NCI-H526 (cell line): ENCODE measurements at regions not wholly inside any gene's neighbourhood (a gene's known extent, or its start where the extent isn't known, plus 50 kb on each side); places are given as distances from the start of the nearest gene placed in this dataset.
"Not testable (repeated sequence)": the region's sequence is repeated elsewhere in the genome, so short reads cannot be mapped to it uniquely, and the experiment has no call there.

Experiments used
- DNase-seq, 2 experiments: peaks; one replicate each; lab custom pipeline; 2025; lab: John Stamatoyannopoulos, UW

DNA sequence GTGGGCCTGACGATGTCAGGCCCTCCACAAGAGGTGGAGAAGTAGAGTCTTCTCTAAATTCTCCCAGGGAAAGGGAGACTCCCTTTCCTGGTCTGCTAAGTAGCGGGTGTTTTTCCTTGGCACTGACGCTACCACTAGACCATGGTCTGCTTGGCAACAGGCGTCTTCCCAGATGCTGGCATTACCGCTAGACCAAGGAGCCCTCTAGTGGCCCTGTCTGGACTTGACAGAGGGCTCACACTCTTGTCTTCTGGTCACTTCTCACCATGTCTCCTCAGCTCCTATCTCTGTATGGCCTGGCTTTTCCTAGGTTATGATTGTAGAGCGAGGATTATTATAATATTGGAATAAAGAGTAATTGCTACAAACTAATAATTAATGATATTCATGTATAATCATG is 51.1 kb upstream of the RASSF6 start:
- not testable (repeated sequence) for DNase-seq

DNA sequence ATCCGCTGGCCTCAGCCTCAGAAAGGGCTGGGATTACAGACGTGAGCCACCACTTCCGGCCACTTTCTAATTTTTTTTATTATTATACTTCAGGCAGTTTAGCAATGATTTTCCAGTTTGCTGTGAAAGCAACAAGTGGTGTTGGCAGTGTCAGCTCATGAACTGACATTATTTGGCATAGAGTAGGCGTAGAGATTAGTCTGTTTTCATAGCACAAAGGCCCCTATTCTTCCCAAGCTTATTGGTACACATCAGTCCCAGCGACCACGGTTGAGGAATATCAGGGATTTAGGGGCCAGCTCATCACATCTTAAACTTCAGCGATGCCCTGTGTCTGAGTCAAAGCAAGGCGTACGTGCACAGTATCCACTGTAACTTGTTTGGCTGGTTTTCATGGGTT is 53.0 kb upstream of the RASSF6 start:
- DNase-seq = no peak

DNA sequence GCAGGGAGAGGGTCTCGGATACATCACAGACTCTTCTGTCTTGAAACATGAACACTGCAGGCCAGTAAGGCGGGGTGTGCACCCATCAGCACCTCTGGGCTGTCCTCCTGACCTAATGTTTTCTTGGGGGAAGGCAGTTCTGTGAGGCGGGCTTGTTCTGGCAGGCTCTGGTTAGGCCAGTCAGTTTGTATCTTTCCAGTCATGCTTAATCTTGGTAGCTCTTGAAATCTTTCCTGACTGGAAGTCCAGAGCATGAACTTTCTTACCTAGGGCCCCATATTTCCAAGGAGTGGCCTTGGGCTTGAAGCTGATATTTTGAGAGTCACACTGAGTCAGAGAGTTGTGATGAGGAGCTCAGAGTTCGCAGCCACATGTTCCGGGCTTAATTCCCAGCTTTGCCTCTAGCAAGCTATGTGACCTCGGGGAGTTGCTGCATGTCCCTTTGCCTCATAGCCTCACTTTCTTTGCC is 54.2 kb upstream of the RASSF6 start:
- DNase-seq = no peak

DNA sequence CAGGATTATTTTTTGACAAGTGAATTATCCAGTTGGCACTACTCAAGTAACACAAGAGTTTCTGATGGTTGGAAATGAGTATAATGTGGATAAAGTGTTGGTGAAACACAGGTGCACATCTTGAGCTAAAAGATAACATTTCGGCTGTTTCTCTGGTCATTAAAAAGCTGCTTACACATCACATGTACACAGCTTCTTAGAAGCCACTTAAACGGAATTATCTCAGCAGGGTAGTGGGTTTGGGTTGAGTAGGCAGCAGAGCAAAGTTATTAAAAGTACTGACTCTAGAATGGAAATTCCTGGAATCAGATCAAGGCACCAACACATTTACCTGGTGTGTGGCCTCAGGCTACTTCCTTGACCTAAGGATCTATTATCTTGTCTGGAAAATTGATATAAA is 55.4 kb upstream of the RASSF6 start:
- DNase-seq = no peak

DNA sequence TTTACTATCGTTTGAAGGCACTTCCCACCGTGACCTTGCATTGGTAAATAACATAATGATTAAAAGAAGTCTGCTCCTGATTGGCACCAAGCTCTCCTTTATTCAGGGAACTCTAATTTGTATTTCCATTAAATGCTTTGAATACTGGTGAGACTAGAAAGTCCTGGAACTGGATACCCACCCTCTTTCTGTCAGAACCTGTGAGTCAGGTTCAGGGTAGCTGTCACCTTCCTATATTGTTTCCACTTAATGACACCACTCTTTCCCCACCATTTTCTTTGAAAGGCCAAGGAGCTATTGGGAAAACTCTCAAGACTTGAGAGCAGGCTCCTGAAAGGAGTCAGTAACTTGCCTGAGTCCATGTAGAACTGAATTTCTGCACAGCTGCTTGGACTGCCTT is 55.9 kb upstream of the RASSF6 start:
- DNase-seq = peak; percentile 73 to 76

DNA sequence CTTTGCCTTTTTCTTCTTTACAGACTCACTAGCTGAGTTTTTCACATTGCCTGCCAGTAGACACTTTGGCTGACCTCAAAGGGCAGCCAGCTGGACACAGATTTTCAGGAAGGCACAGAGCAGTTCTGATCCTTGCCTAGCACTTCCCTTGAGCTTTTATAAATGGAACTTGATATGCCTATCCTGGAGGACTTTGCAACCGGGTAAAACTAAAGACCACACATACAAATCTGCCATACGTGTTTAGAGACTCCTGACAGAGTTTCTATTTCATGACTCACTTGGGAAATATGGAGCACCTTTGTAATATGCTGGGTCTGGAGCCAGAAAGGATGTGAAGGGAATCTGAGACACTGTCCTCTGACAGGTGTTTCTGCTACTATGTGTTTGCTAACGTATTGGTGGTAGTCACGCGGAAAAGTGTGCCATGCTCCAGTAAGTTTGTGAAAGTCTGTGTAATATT is 56.7 kb upstream of the RASSF6 start:
- peak; percentile 80 to 84 for DNase-seq

DNA sequence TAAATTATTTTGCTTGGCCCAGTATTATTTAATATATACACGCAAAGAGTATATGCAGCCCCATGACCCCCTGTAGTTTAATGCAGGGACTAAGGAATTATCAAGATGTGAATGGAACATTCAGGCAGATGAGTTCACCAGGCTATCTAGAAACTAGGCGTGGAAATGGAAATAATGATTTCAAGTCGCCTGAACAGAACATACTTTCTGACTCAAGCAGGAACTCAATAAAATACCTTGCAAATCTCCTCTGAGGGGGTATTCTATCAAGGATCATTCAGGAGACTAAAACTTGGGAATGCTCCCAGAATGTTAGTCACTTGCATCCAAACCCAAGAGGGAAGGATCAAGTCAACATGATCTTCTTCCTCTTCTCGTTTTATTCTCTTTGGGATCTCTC is 59.6 kb upstream of the RASSF6 start:
- no peak for DNase-seq

DNA sequence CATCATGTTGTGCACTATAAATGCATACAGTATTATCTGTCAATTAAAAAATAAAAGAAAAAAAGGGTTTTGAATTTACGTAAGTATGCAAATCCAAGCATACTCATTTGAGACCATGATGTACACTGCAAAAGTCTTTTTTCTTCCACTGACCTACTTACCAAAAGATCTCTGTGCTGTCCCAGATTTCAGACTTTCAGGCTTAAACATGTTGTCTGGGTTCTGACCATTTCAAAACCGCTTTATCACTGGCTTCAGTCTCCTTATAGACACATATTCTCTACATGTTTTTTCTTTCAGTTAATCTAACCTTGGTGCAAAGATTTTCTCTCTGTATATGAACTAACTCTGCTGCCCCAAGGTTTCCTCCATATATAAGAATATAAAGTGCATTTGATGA is 58.6 kb upstream of the CXCL8 start:
- DNase-seq = no peak

DNA sequence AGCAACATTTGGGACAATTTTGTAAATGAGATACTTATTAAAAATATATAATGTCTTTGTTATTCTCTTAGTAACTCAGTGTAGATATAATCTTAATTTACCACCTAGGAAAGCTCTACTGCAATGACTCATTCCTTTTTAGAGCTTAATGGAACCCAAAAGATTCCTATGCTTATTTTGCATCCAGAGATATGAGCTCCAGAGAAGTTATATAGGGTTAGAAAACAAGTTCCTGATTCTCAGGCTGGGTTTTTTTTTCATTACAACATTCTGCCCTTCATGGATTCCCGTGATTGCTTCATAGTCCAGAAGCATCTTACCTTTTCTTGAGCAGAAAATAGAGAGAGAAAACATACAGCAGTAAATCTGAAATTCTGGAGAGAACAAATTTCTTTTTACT is 57.9 kb upstream of the CXCL8 start:
- DNase-seq = no peak

DNA sequence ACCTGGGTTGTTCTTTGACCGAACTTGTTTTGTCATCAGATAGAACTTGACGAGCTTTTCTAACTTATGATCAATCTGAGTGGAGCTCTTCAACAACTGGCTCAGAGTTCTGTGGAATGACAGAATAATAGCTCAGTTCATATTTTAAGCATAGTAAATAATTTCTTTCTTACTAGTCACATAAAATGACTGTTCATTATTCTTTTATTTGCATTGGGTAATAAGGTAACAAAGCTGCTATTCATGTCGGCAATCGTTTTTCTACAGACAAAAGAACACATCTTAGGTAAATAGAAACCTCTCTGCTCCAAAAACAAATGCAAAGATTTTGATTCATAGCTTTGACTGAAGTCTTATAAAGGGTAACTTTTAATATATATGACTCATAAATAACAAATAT is 57.3 kb upstream of the CXCL8 start:
- peak; percentile 52 to 71 for DNase-seq

DNA sequence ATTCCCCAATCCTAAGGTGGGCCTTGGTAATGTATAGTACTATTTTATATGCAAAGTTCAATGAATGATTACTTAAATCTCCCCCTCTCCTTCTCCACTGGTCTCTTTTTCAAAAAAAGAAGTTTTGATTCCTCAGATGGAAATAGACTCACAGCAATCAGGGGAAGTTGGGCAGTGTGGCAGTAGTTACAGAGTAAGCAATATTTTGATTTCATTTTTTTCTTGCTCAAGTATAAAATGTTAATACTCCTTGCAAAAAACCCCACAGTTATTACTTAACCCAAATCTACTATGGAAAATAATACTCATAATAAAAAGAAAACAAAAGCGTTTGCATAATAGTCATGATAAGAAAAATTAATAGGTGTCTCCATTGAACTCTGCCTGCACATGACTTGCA is 56.9 kb upstream of the CXCL8 start:
- DNase-seq = no peak

DNA sequence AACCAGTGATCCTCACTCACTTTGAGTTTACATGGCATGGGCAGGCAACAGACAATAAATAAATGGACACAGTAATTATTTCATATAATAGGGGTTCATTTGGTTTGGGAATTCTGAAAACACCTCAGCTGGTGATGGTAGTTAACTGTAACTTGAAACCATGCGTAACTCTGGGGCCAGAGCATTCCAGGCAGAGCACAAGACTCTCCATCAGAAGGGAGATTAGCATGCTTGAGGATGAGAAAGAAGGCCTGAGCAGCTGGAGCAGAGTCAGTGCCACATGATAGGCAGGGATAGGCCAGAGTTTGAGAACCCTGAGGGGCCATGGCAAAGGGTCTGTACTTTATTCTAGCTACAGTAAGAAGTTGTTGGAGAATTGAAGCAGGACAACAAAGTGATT is 56.3 kb upstream of the CXCL8 start:
- no peak for DNase-seq

DNA sequence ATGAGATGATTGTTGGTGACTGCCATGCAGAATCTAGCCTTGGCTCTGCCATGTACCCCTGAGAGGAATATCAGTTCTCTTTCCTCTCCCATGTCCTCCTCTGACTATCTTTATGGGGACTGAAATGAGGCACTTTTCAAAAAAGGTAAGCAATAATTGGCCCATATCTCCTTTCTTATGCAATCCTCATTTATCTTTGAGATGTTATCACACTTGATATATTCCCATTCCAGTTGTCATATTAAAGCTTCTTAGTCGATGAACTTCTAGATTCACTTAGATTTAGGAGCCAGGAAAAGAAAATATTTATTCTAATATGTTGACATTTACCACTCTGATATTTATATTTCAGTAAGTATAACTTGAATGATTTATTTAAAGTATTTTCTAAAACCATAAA is 55.3 kb upstream of the CXCL8 start:
- no peak for DNase-seq

DNA sequence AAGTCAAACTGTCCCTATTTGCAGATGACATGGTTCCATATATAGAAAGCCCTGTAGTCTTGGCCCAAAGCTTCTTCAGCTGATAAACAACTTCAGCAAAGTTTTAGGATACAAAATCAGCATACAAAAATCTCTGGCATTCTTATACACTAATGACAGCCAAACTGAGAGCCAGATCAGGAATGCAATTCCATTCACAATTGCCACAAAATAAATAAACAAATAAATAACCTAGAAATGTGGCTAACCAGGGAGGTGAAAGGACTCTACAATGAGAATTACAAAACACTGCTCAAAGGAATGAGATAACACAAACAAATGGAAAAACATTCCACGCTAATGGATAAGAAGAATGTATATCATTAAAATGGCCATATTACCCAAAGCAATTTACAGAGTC is 52.9 kb upstream of the CXCL8 start:
- no peak for DNase-seq

DNA sequence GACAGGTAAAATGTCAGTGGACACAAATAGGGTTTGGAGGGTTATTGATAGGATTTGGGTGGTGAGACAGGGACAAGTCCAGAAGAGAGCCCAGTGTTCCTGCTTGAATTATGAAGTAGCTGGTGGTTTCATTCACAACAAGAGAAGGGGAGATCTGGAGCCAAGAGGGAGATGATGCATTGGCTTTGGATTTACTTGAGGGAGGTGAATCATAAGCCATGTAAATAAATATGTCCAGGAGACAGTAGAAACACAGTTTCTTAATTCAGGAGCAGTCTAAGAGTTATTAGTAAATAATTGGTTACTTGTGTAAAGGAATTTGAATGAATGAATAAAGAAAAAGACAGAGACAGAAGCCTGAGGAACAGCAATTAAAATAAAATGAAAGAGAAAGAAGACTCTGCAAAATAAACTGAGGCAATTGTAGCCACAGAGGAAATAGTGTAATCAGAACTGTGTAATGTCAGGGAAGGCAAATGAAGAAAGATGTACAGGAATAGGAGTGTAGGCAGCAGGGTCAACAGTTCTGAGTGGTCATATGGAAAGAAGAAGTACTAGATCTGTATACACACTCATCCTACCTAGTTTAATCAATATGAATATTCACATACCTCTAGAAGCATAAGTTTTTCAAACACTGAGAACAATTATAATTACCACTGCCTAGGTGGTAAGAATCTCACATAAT is 50.2 kb upstream of the CXCL8 start:
- no peak for DNase-seq
